ENCODE measurements at regions not wholly inside any gene's neighbourhood (a gene's known extent, or its start where the extent isn't known, plus 50 kb on each side); places are given as distances from the start of the nearest gene placed in this dataset.

DNA sequence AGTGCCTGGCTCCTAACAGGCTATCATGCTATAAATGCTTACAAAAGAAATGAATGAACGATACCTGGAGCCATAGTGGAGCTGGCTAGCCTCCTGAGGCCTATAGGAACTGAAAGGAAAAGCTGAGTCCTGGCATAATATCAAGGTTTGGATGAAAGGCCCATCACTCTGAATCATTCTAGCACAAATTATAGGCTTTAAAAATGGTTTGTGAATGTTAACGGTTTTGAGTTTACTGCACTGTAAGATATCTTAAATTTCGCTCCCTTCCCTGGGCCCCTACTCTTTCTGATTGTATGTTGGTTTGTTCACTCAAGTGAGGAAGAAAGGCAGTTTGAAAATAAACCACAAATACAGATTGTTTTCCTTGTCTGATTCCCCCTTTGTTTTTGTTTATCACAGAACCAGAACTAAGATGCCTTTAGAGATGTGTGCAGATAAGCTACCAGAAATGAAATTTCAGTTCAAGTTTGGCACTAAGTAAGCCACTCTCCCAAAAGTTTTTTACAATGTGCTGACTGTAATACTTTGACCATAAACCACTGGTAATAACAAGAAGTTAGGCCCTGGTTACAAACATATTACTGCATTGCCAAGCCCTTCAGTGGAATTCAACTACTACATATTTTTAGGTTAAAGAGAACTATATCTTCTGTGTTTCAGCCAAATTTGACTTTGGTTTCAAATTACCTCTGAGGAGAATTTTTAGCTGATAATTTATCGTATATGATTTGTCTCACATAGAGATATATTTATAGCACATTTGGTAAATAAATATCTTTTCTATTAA is 89.5 kb downstream of the ALX1 start:
- no peak for TF ChIP-seq ZFX (IDR thresholded peaks at IDR 0.05)
- TF ChIP-seq, protein P1, sequence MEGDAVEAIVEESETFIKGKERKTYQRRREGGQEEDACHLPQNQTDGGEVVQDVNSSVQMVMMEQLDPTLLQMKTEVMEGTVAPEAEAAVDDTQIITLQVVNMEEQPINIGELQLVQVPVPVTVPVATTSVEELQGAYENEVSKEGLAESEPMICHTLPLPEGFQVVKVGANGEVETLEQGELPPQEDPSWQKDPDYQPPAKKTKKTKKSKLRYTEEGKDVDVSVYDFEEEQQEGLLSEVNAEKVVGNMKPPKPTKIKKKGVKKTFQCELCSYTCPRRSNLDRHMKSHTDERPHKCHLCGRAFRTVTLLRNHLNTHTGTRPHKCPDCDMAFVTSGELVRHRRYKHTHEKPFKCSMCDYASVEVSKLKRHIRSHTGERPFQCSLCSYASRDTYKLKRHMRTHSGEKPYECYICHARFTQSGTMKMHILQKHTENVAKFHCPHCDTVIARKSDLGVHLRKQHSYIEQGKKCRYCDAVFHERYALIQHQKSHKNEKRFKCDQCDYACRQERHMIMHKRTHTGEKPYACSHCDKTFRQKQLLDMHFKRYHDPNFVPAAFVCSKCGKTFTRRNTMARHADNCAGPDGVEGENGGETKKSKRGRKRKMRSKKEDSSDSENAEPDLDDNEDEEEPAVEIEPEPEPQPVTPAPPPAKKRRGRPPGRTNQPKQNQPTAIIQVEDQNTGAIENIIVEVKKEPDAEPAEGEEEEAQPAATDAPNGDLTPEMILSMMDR (conservative IDR thresholded peaks at IDR 0.05), result no peak
- H3K27ac ChIP-seq, result no peak overlapping the region

DNA sequence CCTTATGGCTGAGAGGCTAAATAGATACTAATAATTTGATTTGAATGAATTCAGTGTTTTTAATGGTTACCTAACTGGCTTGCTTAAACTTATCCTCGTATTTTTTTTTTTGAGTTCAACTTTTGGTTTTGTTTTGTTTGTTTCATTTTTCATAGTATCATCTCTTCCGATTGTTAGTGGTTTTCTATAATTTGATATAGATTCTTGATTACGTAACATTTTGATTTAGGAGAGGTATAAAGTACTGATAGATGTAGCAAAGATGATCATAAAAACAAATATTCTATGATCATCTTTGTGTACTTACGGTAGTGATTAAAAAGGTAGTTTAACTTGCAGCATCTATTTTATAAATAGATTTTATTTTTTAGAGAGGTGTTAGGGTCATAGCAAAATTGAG is 93.0 kb downstream of the ALX1 start:
- H3K27ac ChIP-seq, result no peak overlapping the region
- TF ChIP-seq, protein P1 (conservative IDR thresholded peaks at IDR 0.05), result no peak
- no peak for TF ChIP-seq ZFX (IDR thresholded peaks at IDR 0.05)

DNA sequence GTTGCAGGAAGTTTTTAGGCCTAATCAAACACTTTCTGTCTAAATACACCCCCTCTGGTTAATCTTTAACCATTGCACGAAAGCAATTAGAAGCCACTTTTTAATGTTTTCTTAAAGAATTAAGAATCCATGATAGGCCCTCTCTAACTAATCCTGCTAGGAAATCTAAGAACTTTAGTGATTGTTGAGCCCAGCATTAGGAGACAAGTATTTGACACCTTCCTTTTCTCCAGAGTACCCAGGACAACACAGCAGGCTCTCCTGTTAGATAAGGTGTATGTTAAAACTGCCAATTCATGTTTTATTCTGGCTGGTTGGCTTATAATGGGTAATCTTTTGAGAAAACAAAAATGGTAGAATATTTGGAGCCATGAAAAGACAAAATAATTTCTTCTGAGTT is 95.0 kb downstream of the ALX1 start:
- no peak overlapping the region for H3K27ac ChIP-seq
- TF ChIP-seq, protein P1 (conservative IDR thresholded peaks at IDR 0.05), result no peak
- no peak for TF ChIP-seq ZFX (IDR thresholded peaks at IDR 0.05)

DNA sequence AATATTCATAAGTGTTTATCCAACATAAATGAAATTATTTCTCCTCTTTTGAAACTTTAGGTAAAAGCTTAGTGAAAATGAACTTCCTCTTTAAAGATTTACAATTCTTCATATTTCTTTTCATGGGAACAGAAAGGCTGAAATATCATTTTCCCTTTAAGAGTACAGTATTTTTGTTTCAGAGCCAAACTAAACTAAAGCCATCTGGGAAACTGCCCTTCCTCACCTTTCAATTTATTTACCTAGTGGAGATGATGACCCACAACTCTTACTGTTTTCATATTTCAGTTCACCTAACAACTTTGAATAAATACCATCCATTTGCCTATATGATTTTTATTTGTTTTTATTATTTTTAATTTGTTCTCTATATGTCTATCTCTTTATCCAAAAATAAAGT is 105.4 kb downstream of the ALX1 start:
- TF ChIP-seq, protein P1 (conservative IDR thresholded peaks at IDR 0.05), result no peak
- no peak for TF ChIP-seq ZFX (IDR thresholded peaks at IDR 0.05)
- no peak overlapping the region for H3K27ac ChIP-seq

DNA sequence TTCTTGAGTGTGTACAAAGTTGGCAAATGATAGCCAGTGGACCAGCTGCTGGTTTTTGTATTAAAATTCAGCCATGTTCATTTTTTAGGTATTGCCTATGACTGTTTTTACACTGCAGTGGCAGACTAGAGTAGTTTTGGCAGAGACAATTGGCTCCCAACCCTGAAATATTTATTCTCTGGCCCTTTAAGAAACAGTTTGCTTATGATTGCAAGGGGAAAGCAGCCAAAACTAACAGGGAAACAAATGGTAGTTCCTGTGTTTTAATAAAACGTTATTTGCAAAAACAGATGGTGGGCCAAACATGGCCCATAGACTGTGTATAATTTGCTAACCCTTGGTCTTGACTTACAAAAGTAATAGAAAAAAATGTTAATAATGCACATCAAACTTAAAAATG is 110.2 kb downstream of the ALX1 start:
- no peak for TF ChIP-seq ZFX (IDR thresholded peaks at IDR 0.05)
- TF ChIP-seq, protein P1 (conservative IDR thresholded peaks at IDR 0.05), result no peak
- no peak overlapping the region for H3K27ac ChIP-seq

DNA sequence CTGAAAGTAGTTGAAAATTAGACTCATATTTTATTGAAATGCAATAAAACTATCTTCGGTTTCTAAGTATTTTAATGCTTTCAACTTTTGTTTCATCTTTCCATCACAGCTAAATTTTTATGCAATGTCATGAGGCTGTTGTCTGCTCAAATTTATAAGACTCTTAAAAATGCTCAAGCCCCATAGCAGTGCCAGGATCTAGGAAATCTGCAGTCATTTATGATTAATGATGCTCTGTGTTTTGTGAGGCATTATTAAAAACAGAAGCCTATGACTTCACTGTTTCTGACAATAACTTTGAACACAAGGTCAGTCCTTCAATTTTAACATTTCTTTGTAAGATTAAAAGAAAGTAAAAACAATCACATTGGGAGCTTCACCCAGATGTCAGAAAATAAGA is 112.5 kb downstream of the ALX1 start:
- H3K27ac ChIP-seq, result no peak overlapping the region
- no peak for TF ChIP-seq ZFX (IDR thresholded peaks at IDR 0.05)

DNA sequence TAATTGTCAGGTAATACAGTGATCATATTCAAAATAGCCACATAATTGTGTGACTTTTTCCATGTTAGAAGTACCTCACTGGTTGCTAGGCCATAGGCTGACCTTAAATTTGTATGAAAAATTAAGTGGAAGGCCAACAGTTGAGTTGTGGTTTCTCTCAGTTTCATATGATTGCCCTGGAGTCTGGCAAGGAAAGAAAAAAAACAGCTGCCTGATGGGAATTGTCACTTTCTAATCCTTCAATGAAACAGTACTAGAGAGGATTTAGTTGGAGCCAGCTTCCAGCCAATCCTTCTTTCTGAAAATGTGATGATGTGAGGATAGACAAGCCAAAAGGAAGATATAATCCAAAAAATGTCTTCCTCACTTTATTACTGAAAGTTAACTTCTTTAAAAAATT is 113.6 kb downstream of the ALX1 start:
- TF ChIP-seq, protein P1 (conservative IDR thresholded peaks at IDR 0.05), result no peak
- no peak for TF ChIP-seq ZFX (IDR thresholded peaks at IDR 0.05)
- H3K27ac ChIP-seq, result no peak overlapping the region

DNA sequence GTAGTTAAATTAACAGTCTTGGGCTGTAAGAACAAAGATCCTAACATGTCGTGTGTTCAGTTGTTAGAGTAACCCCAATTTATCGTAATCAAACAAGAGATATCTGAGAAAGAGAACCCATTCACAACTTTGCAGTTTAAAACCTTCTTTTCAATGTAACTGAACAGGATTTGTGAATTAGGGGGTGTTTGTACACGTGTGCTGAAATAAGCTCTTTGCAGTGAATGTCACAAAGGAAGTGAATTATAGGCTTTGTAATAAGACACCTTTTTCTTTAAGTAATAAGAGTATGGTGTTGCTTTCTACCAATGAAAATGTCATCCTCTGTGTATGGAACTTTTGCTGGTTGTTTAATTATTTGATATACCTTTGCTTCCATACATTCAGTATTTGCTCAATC is 114.0 kb downstream of the ALX1 start:
- no peak overlapping the region for H3K27ac ChIP-seq
- TF ChIP-seq, protein P1 (conservative IDR thresholded peaks at IDR 0.05), result no peak
- no peak for TF ChIP-seq ZFX (IDR thresholded peaks at IDR 0.05)

All from C4-2B (cell line).